HEK293 (cell line): ENCODE measurements at regions not wholly inside any gene's neighbourhood (a gene's known extent, or its start where the extent isn't known, plus 50 kb on each side); places are given as distances from the start of the nearest gene placed in this dataset.

ENCODE experiments used
- CTCF ChIA-PET: fragments of 350-600 bp; formaldehyde crosslinking; extraction: SDS; loops from one replicate; lab custom pipeline; 2021; ENCODE audit warnings: antibody characterized with exemption; lab: Yijun Ruan, JAX
- POLR2A ChIA-PET: fragments of 300-600 bp; formaldehyde crosslinking; extraction: SDS; loops from one replicate; lab custom pipeline; 2020; ENCODE audit warnings: antibody characterized with exemption, inconsistent platforms; lab: Yijun Ruan, JAX
- H3K27ac ChIP-seq: fragments of 200-500 bp; sonication (Bioruptor generic); 2 replicates; pipeline ENCODE4 v1.5.1; 2014; ENCODE audit warnings: low read depth, low read length, control low read depth, inconsistent platforms; ENCODE audit errors: extremely low read depth
- H3K36me3 ChIP-seq, 2 experiments: fragments of 200-500 bp in 1 of 2; sonication (Bioruptor generic) in 1 of 2; 1 replicate in 1 of 2; 2 replicates in 1 of 2; pipeline ENCODE4 v1.5.1; 2014 to 2017; ENCODE audit warnings: inconsistent platforms in 2 of 2, low read length in 2 of 2; ENCODE audit not compliant: control insufficient read depth in 2 of 2, insufficient read depth in 1 of 2
- H3K4me1 ChIP-seq: fragments of 200-500 bp; sonication (Bioruptor generic); 2 replicates; pipeline ENCODE4 v1.5.1; 2014; ENCODE audit warnings: mild to moderate bottlenecking, low read length, inconsistent platforms; ENCODE audit not compliant: control insufficient read depth, insufficient read depth
- H3K4me3 ChIP-seq: 2 replicates; pipeline ENCODE4 v1.5.1; 2011; ENCODE audit warnings: low read depth, mild to moderate bottlenecking, control low read depth, low read length, moderate library complexity
- H3K9me3 ChIP-seq: fragments of 200-500 bp; sonication (Bioruptor generic); 2 replicates; pipeline ENCODE4 v1.5.1; 2014; ENCODE audit warnings: low read depth, low read length, inconsistent platforms; ENCODE audit not compliant: control insufficient read depth, insufficient read depth
- AEBP2 ChIP-seq: fragments of 450-650 bp; formaldehyde crosslinking; IDR thresholded peaks from 2 replicates; pipeline ENCODE4 v1.5.1; 2016; ENCODE audit warnings: missing biosample characterization, missing genetic modification characterization, borderline replicate concordance
- BCL11B ChIP-seq: fragments of 450-650 bp; formaldehyde crosslinking; IDR thresholded peaks from 2 replicates; pipeline ENCODE4 v1.5.1; 2016; ENCODE audit warnings: low read depth, missing biosample characterization, missing genetic modification characterization
- EGR2 ChIP-seq: fragments of 450-650 bp; formaldehyde crosslinking; IDR thresholded peaks from 2 replicates; pipeline ENCODE4 v1.5.1; 2016; ENCODE audit warnings: low read depth, missing biosample characterization, missing genetic modification characterization
- ELK4 ChIP-seq: IDR thresholded peaks from 2 replicates; pipeline ENCODE4 v1.6.1; 2011; ENCODE audit warnings: mild to moderate bottlenecking, low read depth, low read length, borderline replicate concordance
- FEZF1 ChIP-seq: fragments of 450-650 bp; formaldehyde crosslinking; IDR thresholded peaks from 2 replicates; pipeline ENCODE4 v1.5.1; 2016; ENCODE audit warnings: missing biosample characterization, missing genetic modification characterization
- GLI2 ChIP-seq: fragments of 450-650 bp; formaldehyde crosslinking; IDR thresholded peaks from 2 replicates; pipeline ENCODE4; 2017; ENCODE audit warnings: missing biosample characterization, missing genetic modification characterization, low read depth, borderline replicate concordance
- KLF10 ChIP-seq: fragments of 450-650 bp; IDR thresholded peaks from 2 replicates; pipeline ENCODE4 v1.5.1; 2018; ENCODE audit warnings: missing biosample characterization, mild to moderate bottlenecking, missing genetic modification characterization
- MEIS1 ChIP-seq: sonication (generic); formaldehyde crosslinking; IDR thresholded peaks from 2 replicates; pipeline ENCODE4 v1.8.1; 2022; ENCODE audit warnings: missing genetic modification reagents, mild to moderate bottlenecking, borderline replicate concordance
- MZF1 ChIP-seq: fragments of 450-650 bp; formaldehyde crosslinking; IDR thresholded peaks from 2 replicates; pipeline ENCODE4 v1.5.1; 2017; ENCODE audit warnings: missing biosample characterization, missing genetic modification characterization, borderline replicate concordance
- REPIN1 ChIP-seq: fragments of 450-650 bp; formaldehyde crosslinking; IDR thresholded peaks from 2 replicates; pipeline ENCODE4 v1.5.1; 2017; ENCODE audit warnings: missing biosample characterization, missing genetic modification characterization, low read depth
- SP7 ChIP-seq: fragments of 450-650 bp; formaldehyde crosslinking; IDR thresholded peaks from 2 replicates; pipeline ENCODE4 v1.5.1; 2016; ENCODE audit warnings: missing biosample characterization, missing genetic modification characterization
- ZBTB11 ChIP-seq: fragments of 450-650 bp; formaldehyde crosslinking; conservative IDR thresholded peaks from 2 replicates; pipeline ENCODE4 v1.5.1; 2016; ENCODE audit warnings: low read depth, missing biosample characterization, missing genetic modification characterization
- ZBTB44 ChIP-seq: fragments of 450-650 bp; IDR thresholded peaks from 2 replicates; pipeline ENCODE4 v1.5.1; 2018; ENCODE audit warnings: missing biosample characterization, mild to moderate bottlenecking, missing genetic modification characterization
- ZNF114 ChIP-seq: fragments of 450-650 bp; formaldehyde crosslinking; IDR thresholded peaks from 2 replicates; pipeline ENCODE4 v1.5.0; 2017; ENCODE audit warnings: missing biosample characterization, missing genetic modification characterization
- ZNF155 ChIP-seq: fragments of 450-650 bp; formaldehyde crosslinking; IDR thresholded peaks from 2 replicates; pipeline ENCODE4 v1.5.1; 2016; ENCODE audit warnings: missing biosample characterization, missing genetic modification characterization
- ZNF169 ChIP-seq: fragments of 450-650 bp; formaldehyde crosslinking; IDR thresholded peaks from 2 replicates; pipeline ENCODE4 v1.5.1; 2016; ENCODE audit warnings: missing biosample characterization, missing genetic modification characterization
- ZNF174 ChIP-seq: fragments of 450-650 bp; formaldehyde crosslinking; IDR thresholded peaks from 2 replicates; pipeline ENCODE4 v1.5.0; 2017; ENCODE audit warnings: missing biosample characterization, mild to moderate bottlenecking, missing genetic modification characterization
- ZNF184 ChIP-seq: fragments of 450-650 bp; IDR thresholded peaks from 2 replicates; pipeline ENCODE4 v1.5.1; 2018; ENCODE audit warnings: missing biosample characterization, mild to moderate bottlenecking, missing genetic modification characterization
- ZNF26 ChIP-seq: fragments of 450-650 bp; formaldehyde crosslinking; IDR thresholded peaks from 2 replicates; pipeline ENCODE4 v1.5.1; 2016; ENCODE audit warnings: missing biosample characterization, missing genetic modification characterization
- ZNF302 ChIP-seq: fragments of 450-650 bp; formaldehyde crosslinking; IDR thresholded peaks from 2 replicates; pipeline ENCODE4 v1.5.1; 2016; ENCODE audit warnings: missing biosample characterization, missing genetic modification characterization, low read depth
- ZNF37A ChIP-seq: fragments of 450-650 bp; IDR thresholded peaks from 2 replicates; pipeline ENCODE4 v1.5.1; 2018; ENCODE audit warnings: missing biosample characterization, missing genetic modification characterization
- ZNF394 ChIP-seq: fragments of 450-650 bp; formaldehyde crosslinking; IDR thresholded peaks from 2 replicates; pipeline ENCODE4 v1.5.1; 2016; ENCODE audit warnings: missing biosample characterization, missing genetic modification characterization, mild to moderate bottlenecking, moderate library complexity, borderline replicate concordance
- ZNF426 ChIP-seq: fragments of 450-650 bp; formaldehyde crosslinking; IDR thresholded peaks from 2 replicates; pipeline ENCODE4 v1.5.1; 2017; ENCODE audit warnings: missing biosample characterization, missing genetic modification characterization, mild to moderate bottlenecking, inconsistent platforms, moderate library complexity
- ZNF514 ChIP-seq: fragments of 450-650 bp; formaldehyde crosslinking; IDR thresholded peaks from 2 replicates; pipeline ENCODE4 v1.5.1; 2016; ENCODE audit warnings: missing biosample characterization, missing genetic modification characterization
- ZNF610 ChIP-seq: fragments of 450-650 bp; formaldehyde crosslinking; IDR thresholded peaks from 2 replicates; pipeline ENCODE4 v1.5.1; 2016; ENCODE audit warnings: missing biosample characterization, missing genetic modification characterization, borderline replicate concordance
- ZNF629 ChIP-seq: fragments of 450-650 bp; formaldehyde crosslinking; IDR thresholded peaks from 2 replicates; pipeline ENCODE4 v1.5.1; 2017; ENCODE audit warnings: missing biosample characterization, missing genetic modification characterization
- ZNF837 ChIP-seq: fragments of 450-650 bp; formaldehyde crosslinking; IDR thresholded peaks from 2 replicates; pipeline ENCODE4 v1.5.1; 2016; ENCODE audit warnings: missing biosample characterization, missing genetic modification characterization

- no peaks in the 10 kb centered on the region for H3K4me1 ChIP-seq
- CTCF ChIA-PET, result no interaction called here
- TF ChIP-seq ZNF174 (tag by site-specific recombination), result no peak
- no peak for TF ChIP-seq FEZF1 (tag by site-specific recombination)
- no peak for TF ChIP-seq ZNF37A (tag by site-specific recombination)
- no peak for TF ChIP-seq ZNF837
- no peak for TF ChIP-seq ZNF26 (tag by site-specific recombination)
- TF ChIP-seq ELK4, result no peak
- no peak for TF ChIP-seq ZNF155 (tag by site-specific recombination)
- no peak for TF ChIP-seq ZNF184 (tag by site-specific recombination)
- no peak for TF ChIP-seq ZNF114 (tag by site-specific recombination)
- no peak for TF ChIP-seq ZNF426 (tag by site-specific recombination)
- no peak for TF ChIP-seq SP7 (tag by site-specific recombination)
- no peak for TF ChIP-seq ZNF610 (tag by site-specific recombination)
- no peak for TF ChIP-seq BCL11B (tag by site-specific recombination)
- TF ChIP-seq ZNF514, result no peak
- TF ChIP-seq ZNF169, result no peak
- TF ChIP-seq, all 188 proteins: peak for 0
- Histone ChIP-seq H3K4me3 (no peak overlapping the region), H3K27ac (no peak overlapping the region), H3K9me3 (no peaks in the 10 kb centered on the region), H3K36me3 (no peaks in the 10 kb centered on the region)
- POLR2A ChIA-PET, result no interaction called here
These were observed 117.5 kb downstream of the SOX4 start for GRCh38 chr6:21710908-21711627.

- POLR2A ChIA-PET, result no interaction called here
- H3K4me1 ChIP-seq, result no peaks in the 10 kb centered on the region
- no peaks in the 10 kb centered on the region for H3K9me3 ChIP-seq
- H3K4me3 ChIP-seq, result no peak overlapping the region
- CTCF ChIA-PET, result interaction anchor here (0.7 kb wide), 1 partner anchor 1025 kb away, joined by 3 read pairs; no protein-coding TSS in a partner anchor
- no peaks in the 10 kb centered on the region for H3K36me3 ChIP-seq
- no peak overlapping the region for H3K27ac ChIP-seq
- no peak for TF ChIP-seq ZNF629 (tag by site-specific recombination)
- TF ChIP-seq ZNF394, result no peak
- no peak for TF ChIP-seq ZBTB44 (tag by site-specific recombination)
- TF ChIP-seq ZNF302, result no peak
- no peak for TF ChIP-seq MZF1 (tag by site-specific recombination)
- TF ChIP-seq ZNF169, result no peak
- no peak for TF ChIP-seq MEIS1
- no peak for TF ChIP-seq KLF10 (tag by site-specific recombination)
- no peak for TF ChIP-seq AEBP2 (tag by site-specific recombination)
- no peak for TF ChIP-seq REPIN1 (tag by site-specific recombination)
- TF ChIP-seq GLI2 (tag by site-specific recombination), result no peak
- no peak for TF ChIP-seq EGR2 (tag by site-specific recombination)
- TF ChIP-seq ZBTB11 (tag by site-specific recombination), result no peak
These were observed 118.7 kb downstream of the SOX4 start for GRCh38 chr6:21712213-21712612.
